H9 (cell line): ENCODE measurements at regions not wholly inside any gene's neighbourhood (a gene's known extent, or its start where the extent isn't known, plus 50 kb on each side); places are given as distances from the start of the nearest gene placed in this dataset.
A peak's percentile ranks its signal among the peaks of the same experiment; 100 is the strongest.

Experiments
- DNase-seq: peaks from one replicate; pipeline ENCODE4 v3.0.0-alpha.2; 2017
- H2AFZ ChIP-seq: one replicate; pipeline ENCODE4 v1.6.1; 2013; ENCODE audit warnings: mild to moderate bottlenecking, low read length, control low read depth, moderate library complexity
- H2AK5ac ChIP-seq: 2 replicates; pipeline ENCODE4 v1.6.1; 2013; ENCODE audit warnings: low read length, control low read depth, mixed read lengths; ENCODE audit not compliant: insufficient read length
- H2BK120ac ChIP-seq: one replicate; pipeline ENCODE4 v1.6.1; 2013; ENCODE audit warnings: low read depth, mild to moderate bottlenecking, low read length, control low read depth, inconsistent platforms; ENCODE audit not compliant: poor library complexity, severe bottlenecking
- H2BK12ac ChIP-seq: 2 replicates; pipeline ENCODE4 v1.6.1; 2013; ENCODE audit warnings: low read length, control low read depth, mixed read lengths, low read depth; ENCODE audit not compliant: insufficient read length
- H2BK15ac ChIP-seq: 2 replicates; pipeline ENCODE4 v1.6.1; 2013; ENCODE audit warnings: low read depth, low read length, control low read depth
- H2BK20ac ChIP-seq: one replicate; pipeline ENCODE4 v1.6.1; 2013; ENCODE audit warnings: low read depth, mild to moderate bottlenecking, low read length, control low read depth, inconsistent platforms; ENCODE audit not compliant: poor library complexity, severe bottlenecking
- H2BK5ac ChIP-seq: 2 replicates; pipeline ENCODE4 v1.6.1; 2013; ENCODE audit warnings: low read length, control low read depth, mixed read lengths; ENCODE audit not compliant: insufficient read length
- H3K14ac ChIP-seq: 2 replicates; pipeline ENCODE4 v1.6.1; 2013; ENCODE audit warnings: low read length, control low read depth; ENCODE audit not compliant: insufficient read depth
- H3K18ac ChIP-seq: 2 replicates; pipeline ENCODE4 v1.6.1; 2013; ENCODE audit warnings: low read depth, mild to moderate bottlenecking, mixed read lengths, low read length, control low read depth; ENCODE audit not compliant: insufficient read length
- H3K23ac ChIP-seq: 2 replicates; pipeline ENCODE4 v1.6.1; 2013; ENCODE audit warnings: low read length, control low read depth, mixed read lengths, low read depth; ENCODE audit not compliant: insufficient read length
- H3K23me2 ChIP-seq: 2 replicates; pipeline ENCODE4 v1.6.1; 2013; ENCODE audit warnings: low read depth, mild to moderate bottlenecking, mixed read lengths, low read length, control low read depth; ENCODE audit not compliant: insufficient read length, poor library complexity, severe bottlenecking
- H3K27ac ChIP-seq: 2 replicates; pipeline ENCODE4 v1.5.1; 2013; ENCODE audit warnings: low read length, control low read depth, mixed read lengths, low read depth; ENCODE audit not compliant: insufficient read length
- H3K27me3 ChIP-seq: 2 replicates; pipeline ENCODE4 v1.6.1; 2013; ENCODE audit warnings: low read length, control low read depth, inconsistent platforms; ENCODE audit not compliant: insufficient read depth
- H3K4ac ChIP-seq: 2 replicates; pipeline ENCODE4 v1.6.1; 2013; ENCODE audit warnings: low read depth, mild to moderate bottlenecking, control low read depth, inconsistent platforms, low read length, moderate library complexity
- H3K4me1 ChIP-seq: 2 replicates; pipeline ENCODE4 v1.6.1; 2013; ENCODE audit warnings: low read length, control low read depth, inconsistent platforms; ENCODE audit not compliant: insufficient read depth
- H3K4me2 ChIP-seq: 2 replicates; pipeline ENCODE4 v1.6.1; 2013; ENCODE audit warnings: low read length, control low read depth, mixed read lengths; ENCODE audit not compliant: insufficient read length, insufficient read depth
- H3K56ac ChIP-seq: 2 replicates; pipeline ENCODE4 v1.6.1; 2013; ENCODE audit warnings: low read depth, mild to moderate bottlenecking, mixed read lengths, low read length, control low read depth; ENCODE audit not compliant: insufficient read length
- H3K79me1 ChIP-seq: 2 replicates; pipeline ENCODE4 v1.6.1; 2013; ENCODE audit warnings: low read depth, mild to moderate bottlenecking, moderate library complexity, low read length, control low read depth, inconsistent platforms; ENCODE audit not compliant: insufficient read depth, poor library complexity, severe bottlenecking
- H3K79me2 ChIP-seq: 2 replicates; pipeline ENCODE4 v1.6.1; 2013; ENCODE audit warnings: low read length, control low read depth, inconsistent platforms; ENCODE audit not compliant: insufficient read depth
- H3K9ac ChIP-seq: 2 replicates; pipeline ENCODE4 v1.6.1; 2013; ENCODE audit warnings: low read length, control low read depth, mixed read lengths; ENCODE audit not compliant: insufficient read length; ENCODE audit errors: extremely low read depth
- H3K9me3 ChIP-seq: one replicate; pipeline ENCODE4 v1.6.1; 2013; ENCODE audit warnings: low read depth, low read length, inconsistent platforms; ENCODE audit not compliant: control insufficient read depth
- H3T11ph ChIP-seq: one replicate; pipeline ENCODE4 v1.6.1; 2013; ENCODE audit warnings: mild to moderate bottlenecking, low read length, control low read depth, inconsistent platforms
- H4K20me1 ChIP-seq: one replicate; pipeline ENCODE4 v1.6.1; 2013; ENCODE audit not compliant: control insufficient read depth, insufficient read length, insufficient read depth
- H4K5ac ChIP-seq: 2 replicates; pipeline ENCODE4 v1.6.1; 2013; ENCODE audit warnings: low read depth, mild to moderate bottlenecking, mixed read lengths, low read length, control low read depth; ENCODE audit not compliant: insufficient read length
- H4K8ac ChIP-seq: replicated peaks from 2 replicates; pipeline ENCODE4 v1.6.1; 2013; ENCODE audit warnings: low read length, control low read depth, mixed read lengths, low read depth; ENCODE audit not compliant: insufficient read length
- H4K91ac ChIP-seq: 2 replicates; pipeline ENCODE4 v1.6.1; 2013; ENCODE audit warnings: low read depth, mild to moderate bottlenecking, moderate library complexity, mixed read lengths, low read length, control low read depth; ENCODE audit not compliant: insufficient read length
- H3K27ac Mint-ChIP-seq, 3 experiments: 2 replicates in 2 of 3; 3 replicates in 1 of 3; pipeline ENCODE4 v1.8.0; 2020 to 2021; ENCODE audit warnings: mixed read lengths in 3 of 3, mild to moderate bottlenecking in 1 of 3, moderate library complexity in 1 of 3
- H3K27me3 Mint-ChIP-seq: 2 replicates; pipeline ENCODE4 v1.8.0; 2021; ENCODE audit warnings: low read depth, mild to moderate bottlenecking, moderate library complexity, mixed read lengths
- H3K36me3 Mint-ChIP-seq, 3 experiments: 2 replicates in 2 of 3; 3 replicates in 1 of 3; pipeline ENCODE4 v1.8.0; 2020 to 2021; ENCODE audit warnings: low read depth in 3 of 3, mixed read lengths in 3 of 3; ENCODE audit not compliant: insufficient read depth in 1 of 3
- H3K4me1 Mint-ChIP-seq, 2 experiments: 2 replicates each; pipeline ENCODE4 v1.8.0; 2020; ENCODE audit warnings: mixed read lengths in 2 of 2
- H3K4me3 Mint-ChIP-seq, 2 experiments: 2 replicates in 1 of 2; 3 replicates in 1 of 2; pipeline ENCODE4 v1.8.0; 2020 to 2021; ENCODE audit warnings: mild to moderate bottlenecking in 2 of 2, mixed read lengths in 2 of 2, moderate library complexity in 1 of 2
- H3K9me3 Mint-ChIP-seq, 2 experiments: 2 replicates in 1 of 2; 3 replicates in 1 of 2; pipeline ENCODE4 v1.8.0; 2020; ENCODE audit warnings: mild to moderate bottlenecking in 2 of 2, mixed read lengths in 2 of 2, moderate library complexity in 1 of 2
- WGBS: extraction: QIAGEN DNeasy Blood & Tissue Kit; methylation state at CpG from one replicate; pipeline ENCODE4 v1.1.7; 2013; ENCODE audit warnings: missing lambda C conversion rate, low lambda C conversion rate, mixed read lengths; ENCODE audit not compliant: insufficient read length; ENCODE audit errors: extremely low coverage; 5-methylcytosine and 5-hydroxymethylcytosine counted together
- TF ChIP-seq, protein P1 (sequence below): fragments of 200-600 bp; sonication (generic); conservative IDR thresholded peaks from 3 replicates; pipeline ENCODE4 v1.8.0; 2021; ENCODE audit warnings: antibody characterized with exemption, mild to moderate bottlenecking

DNA sequence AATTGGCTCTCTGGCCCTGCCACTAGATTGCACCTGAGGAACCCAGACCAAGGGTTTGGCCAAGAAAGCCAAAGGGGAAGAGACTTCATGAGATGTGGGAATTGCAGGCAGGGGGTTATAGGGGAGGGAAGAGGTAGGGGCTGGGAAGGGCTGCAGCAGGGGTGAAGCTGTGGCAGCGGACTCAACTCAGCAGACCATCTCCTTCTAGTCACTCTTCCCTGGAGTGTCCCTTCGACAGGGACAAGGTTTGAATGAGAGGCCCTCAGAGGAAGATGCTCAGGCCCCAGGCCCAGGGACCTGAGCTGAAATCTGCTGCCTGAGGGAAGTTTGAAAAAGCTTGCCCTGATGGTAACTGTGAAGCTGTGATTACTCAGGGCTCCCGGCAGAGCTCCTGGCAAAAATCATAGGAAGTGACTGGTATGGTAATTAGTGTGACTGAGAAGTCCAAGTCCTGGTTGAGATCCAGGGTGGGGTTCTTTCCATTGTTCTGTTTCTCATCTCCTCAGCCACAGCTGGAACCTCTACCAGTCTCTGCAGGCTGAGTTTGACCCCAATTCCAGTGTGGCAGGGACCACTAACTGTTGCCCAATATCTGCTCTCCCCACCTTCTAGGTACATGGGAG lies 300.9 kb downstream of the CYP26B1 start:
- H4K8ac ChIP-seq, result no peak overlapping the region
- H4K5ac ChIP-seq, result no peak overlapping the region
- no peak overlapping the region for H3K56ac ChIP-seq
- no peak overlapping the region for H3K4me2 ChIP-seq
- H3K27me3 ChIP-seq, result no peaks in the 10 kb centered on the region
- no peak overlapping the region for H2BK15ac ChIP-seq
- no peak overlapping the region for H3K23ac ChIP-seq
- no peak overlapping the region for H2BK120ac ChIP-seq
- no peak overlapping the region for H3K18ac ChIP-seq
- H2AFZ ChIP-seq, result no peak overlapping the region
- H3K9ac ChIP-seq, result no peak overlapping the region
- TF ChIP-seq, protein P1, sequence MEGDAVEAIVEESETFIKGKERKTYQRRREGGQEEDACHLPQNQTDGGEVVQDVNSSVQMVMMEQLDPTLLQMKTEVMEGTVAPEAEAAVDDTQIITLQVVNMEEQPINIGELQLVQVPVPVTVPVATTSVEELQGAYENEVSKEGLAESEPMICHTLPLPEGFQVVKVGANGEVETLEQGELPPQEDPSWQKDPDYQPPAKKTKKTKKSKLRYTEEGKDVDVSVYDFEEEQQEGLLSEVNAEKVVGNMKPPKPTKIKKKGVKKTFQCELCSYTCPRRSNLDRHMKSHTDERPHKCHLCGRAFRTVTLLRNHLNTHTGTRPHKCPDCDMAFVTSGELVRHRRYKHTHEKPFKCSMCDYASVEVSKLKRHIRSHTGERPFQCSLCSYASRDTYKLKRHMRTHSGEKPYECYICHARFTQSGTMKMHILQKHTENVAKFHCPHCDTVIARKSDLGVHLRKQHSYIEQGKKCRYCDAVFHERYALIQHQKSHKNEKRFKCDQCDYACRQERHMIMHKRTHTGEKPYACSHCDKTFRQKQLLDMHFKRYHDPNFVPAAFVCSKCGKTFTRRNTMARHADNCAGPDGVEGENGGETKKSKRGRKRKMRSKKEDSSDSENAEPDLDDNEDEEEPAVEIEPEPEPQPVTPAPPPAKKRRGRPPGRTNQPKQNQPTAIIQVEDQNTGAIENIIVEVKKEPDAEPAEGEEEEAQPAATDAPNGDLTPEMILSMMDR, result no peak
- H3K27me3 Mint-ChIP-seq, result peaks cover 4% of the 10 kb centered on the region
- H3K4me1 Mint-ChIP-seq, result peaks cover 0 to 5% of the 10 kb centered on the region in 2 experiments; a peak in 1 of 4 replicates
- H3T11ph ChIP-seq, result no peak overlapping the region
- no peaks in the 10 kb centered on the region for H3K9me3 ChIP-seq
- H3K4me3 Mint-ChIP-seq, result no peak overlapping the region
- no peaks in the 10 kb centered on the region for H3K36me3 Mint-ChIP-seq
- H3K79me2 ChIP-seq, result no peaks in the 10 kb centered on the region
- no peak overlapping the region for H3K14ac ChIP-seq
- H2BK20ac ChIP-seq, result no peak overlapping the region
- H2BK12ac ChIP-seq, result no peak overlapping the region
- no peaks in the 10 kb centered on the region for H3K79me1 ChIP-seq
- H3K27ac Mint-ChIP-seq, result peak overlapping the region in 1 of 3 experiments; percentile 34; a peak in 1 of 7 replicates
- no peak overlapping the region for H4K91ac ChIP-seq
- no peak overlapping the region for H2AK5ac ChIP-seq
- no peak for DNase-seq
- H2BK5ac ChIP-seq, result no peak overlapping the region
- no peak overlapping the region for H3K27ac ChIP-seq
- WGBS, result no CpG with 5 or more reads among the region's 3 CpGs
- H3K9me3 Mint-ChIP-seq, result no peaks in the 10 kb centered on the region; a peak in 1 of 5 replicates
- H3K4me1 ChIP-seq, result no peaks in the 10 kb centered on the region
- no peak overlapping the region for H3K4ac ChIP-seq
- H4K20me1 ChIP-seq, result no peaks in the 10 kb centered on the region
- H3K23me2 ChIP-seq, result no peaks in the 10 kb centered on the region
